Natural killer cell (primary cell): ENCODE measurements at regions not wholly inside any gene's neighbourhood (a gene's known extent, or its start where the extent isn't known, plus 50 kb on each side); places are given as distances from the start of the nearest gene placed in this dataset.
"Not testable (repeated sequence)": the region's sequence is repeated elsewhere in the genome, so short reads cannot be mapped to it uniquely, and the experiment has no call there.

Source experiments
- ATAC-seq, 3 donors: fragments of 150-1000 bp in 2 of 3; fragments of 200-7000 bp in 1 of 3; cut with Tn5 transposase; 1 replicate in 1 of 3; 2 replicates in 2 of 3; pipeline ENCODE4 v1.10.0; 2021; ENCODE audit warnings: mild to moderate bottlenecking in 2 of 3, moderate library complexity in 2 of 3
- DNase-seq, 2 donors: peaks; one replicate each; pipeline versions ENCODE4 v3.0.0 to v3.0.0-alpha.2; 2013 to 2021; ENCODE audit warnings: mixed read lengths in 1 of 2
- H3K27ac ChIP-seq: one replicate; pipeline ENCODE4 v1.5.1; 2013; ENCODE audit warnings: mild to moderate bottlenecking, low read length
- H3K27me3 ChIP-seq: one replicate; pipeline ENCODE4 v1.6.1; 2013; ENCODE audit warnings: low read length; ENCODE audit not compliant: control insufficient read depth, insufficient read depth
- H3K36me3 ChIP-seq: one replicate; pipeline ENCODE4 v1.6.1; 2013; ENCODE audit warnings: low read length; ENCODE audit not compliant: control insufficient read depth, insufficient read depth
- H3K4me1 ChIP-seq: one replicate; pipeline ENCODE4 v1.6.1; 2013; ENCODE audit warnings: low read length; ENCODE audit not compliant: control insufficient read depth, insufficient read depth
- H3K4me3 ChIP-seq: one replicate; pipeline ENCODE4 v1.5.1; 2013; ENCODE audit warnings: low read length
- H3K9me3 ChIP-seq: one replicate; pipeline ENCODE4 v1.6.1; 2013; ENCODE audit warnings: low read length; ENCODE audit not compliant: control insufficient read depth, insufficient read depth
- H3K27ac Mint-ChIP-seq, 2 donors: one replicate each; pipeline ENCODE4 v1.8.0; 2022; ENCODE audit warnings: mild to moderate bottlenecking in 2 of 2, mixed read lengths in 2 of 2, moderate library complexity in 1 of 2
- H3K27me3 Mint-ChIP-seq, 2 donors: one replicate each; pipeline ENCODE4 v1.8.0; 2022; ENCODE audit warnings: low read depth in 2 of 2, mixed read lengths in 2 of 2
- H3K36me3 Mint-ChIP-seq: one replicate; pipeline ENCODE4 v1.8.0; 2022; ENCODE audit warnings: mixed read lengths
- H3K4me1 Mint-ChIP-seq, 2 donors: one replicate each; pipeline ENCODE4 v1.8.0; 2022; ENCODE audit warnings: mixed read lengths in 2 of 2
- H3K4me3 Mint-ChIP-seq: one replicate; pipeline ENCODE4 v1.8.0; 2022; ENCODE audit warnings: mild to moderate bottlenecking, moderate library complexity, mixed read lengths
- H3K9me3 Mint-ChIP-seq, 2 donors: one replicate each; pipeline ENCODE4 v1.8.0; 2022; ENCODE audit warnings: mixed read lengths in 2 of 2
- WGBS: methylation state at CpG from one replicate; pipeline ENCODE4 v1.1.7; 2013; ENCODE audit warnings: missing lambda C conversion rate; ENCODE audit not compliant: insufficient coverage; 5-methylcytosine and 5-hydroxymethylcytosine counted together
- intact Hi-C: fragments of 100-400 bp; cut with micrococcal nuclease; formaldehyde crosslinking; loops from one replicate; pipeline ENCODE4 v1.14.2; 2022
- TF ChIP-seq, protein P1 (sequence below): fragments of 200-600 bp; IDR thresholded peaks from one replicate; pipeline ENCODE4 v1.8.0; 2022; ENCODE audit warnings: antibody characterized with exemption

DNA sequence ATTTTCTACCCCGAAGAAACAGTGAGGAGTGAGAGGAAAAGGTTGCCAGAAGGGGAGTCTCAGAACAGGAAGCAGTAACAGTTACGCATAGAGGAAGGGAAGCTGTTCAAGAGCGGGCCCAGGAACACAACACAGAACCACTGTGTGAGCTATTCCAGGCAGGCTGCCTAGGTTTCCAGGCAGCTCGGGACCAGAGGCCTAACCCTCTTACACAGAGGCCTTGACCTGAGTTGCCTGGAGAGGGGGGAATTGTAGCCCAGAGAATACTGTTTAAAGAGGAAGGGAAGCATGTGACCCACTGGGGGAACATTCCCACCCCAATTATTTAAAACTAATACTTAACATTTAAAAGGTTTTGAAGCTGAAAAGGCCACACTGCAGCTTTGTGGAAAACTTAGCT lies 93.3 kb upstream of the ZNF98 start:
- H3K9me3 ChIP-seq = peaks cover 79% of the 10 kb centered on the region

DNA sequence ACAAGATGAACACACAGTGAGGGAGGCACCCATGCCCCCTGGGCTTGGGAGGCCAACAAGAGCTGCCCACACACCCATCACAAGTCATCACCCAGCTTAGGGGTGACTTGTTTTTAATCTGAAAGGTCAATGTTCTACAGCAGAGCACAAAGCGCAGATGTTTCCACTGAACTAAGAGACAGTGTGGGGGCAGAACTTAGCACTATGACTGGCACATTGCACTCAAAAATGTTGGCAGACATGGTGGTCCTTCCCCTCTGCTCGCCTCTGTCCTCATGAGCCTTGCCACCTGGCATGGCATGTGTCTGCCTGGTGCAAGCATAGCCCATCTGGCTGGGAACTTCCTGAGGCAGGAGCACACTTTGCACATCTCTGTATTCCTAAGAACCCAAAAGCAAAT lies 81.4 kb upstream of the ZNF98 start:
- H3K9me3 ChIP-seq = peaks cover 49% of the 10 kb centered on the region
- no peaks in the 10 kb centered on the region for H3K36me3 ChIP-seq
- intact Hi-C loops = no loop called here
- 87% methylated on average over 2 of the region's 2 CpGs for WGBS
- Mint-ChIP-seq H3K4me1 (no peaks in the 10 kb centered on the region), H3K4me3 (no peak overlapping the region), H3K27ac (no peak overlapping the region), H3K9me3 (peaks cover 16 to 29% of the 10 kb centered on the region in 2 donors), H3K36me3 (peaks cover 21% of the 10 kb centered on the region), H3K27me3 (no peaks in the 10 kb centered on the region)
- no peaks in the 10 kb centered on the region for H3K27me3 ChIP-seq
- no peak for ATAC-seq
- no peak overlapping the region for H3K4me3 ChIP-seq
- no peak for DNase-seq
- H3K27ac ChIP-seq = no peak overlapping the region
- no peaks in the 10 kb centered on the region for H3K4me1 ChIP-seq
- TF ChIP-seq, protein P1, sequence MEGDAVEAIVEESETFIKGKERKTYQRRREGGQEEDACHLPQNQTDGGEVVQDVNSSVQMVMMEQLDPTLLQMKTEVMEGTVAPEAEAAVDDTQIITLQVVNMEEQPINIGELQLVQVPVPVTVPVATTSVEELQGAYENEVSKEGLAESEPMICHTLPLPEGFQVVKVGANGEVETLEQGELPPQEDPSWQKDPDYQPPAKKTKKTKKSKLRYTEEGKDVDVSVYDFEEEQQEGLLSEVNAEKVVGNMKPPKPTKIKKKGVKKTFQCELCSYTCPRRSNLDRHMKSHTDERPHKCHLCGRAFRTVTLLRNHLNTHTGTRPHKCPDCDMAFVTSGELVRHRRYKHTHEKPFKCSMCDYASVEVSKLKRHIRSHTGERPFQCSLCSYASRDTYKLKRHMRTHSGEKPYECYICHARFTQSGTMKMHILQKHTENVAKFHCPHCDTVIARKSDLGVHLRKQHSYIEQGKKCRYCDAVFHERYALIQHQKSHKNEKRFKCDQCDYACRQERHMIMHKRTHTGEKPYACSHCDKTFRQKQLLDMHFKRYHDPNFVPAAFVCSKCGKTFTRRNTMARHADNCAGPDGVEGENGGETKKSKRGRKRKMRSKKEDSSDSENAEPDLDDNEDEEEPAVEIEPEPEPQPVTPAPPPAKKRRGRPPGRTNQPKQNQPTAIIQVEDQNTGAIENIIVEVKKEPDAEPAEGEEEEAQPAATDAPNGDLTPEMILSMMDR = no peak

More for the DNA sequence above, 93.3 kb upstream of the ZNF98 start:
- WGBS = 79% methylated on average over 3 of the region's 4 CpGs
- no peak overlapping the region for H3K4me3 Mint-ChIP-seq
- H3K36me3 Mint-ChIP-seq = no peaks in the 10 kb centered on the region
- Histone ChIP-seq H3K4me3 (no peak overlapping the region), H3K36me3 (no peaks in the 10 kb centered on the region), H3K27ac (no peak overlapping the region), H3K4me1 (no peaks in the 10 kb centered on the region), H3K27me3 (no peaks in the 10 kb centered on the region)
- ATAC-seq (no peak), DNase-seq (no peak)
- H3K9me3 Mint-ChIP-seq = peaks cover 12 to 15% of the 10 kb centered on the region in 2 donors
- H3K27me3 Mint-ChIP-seq = no peaks in the 10 kb centered on the region
- TF ChIP-seq, protein P1 = no peak
- no peaks in the 10 kb centered on the region for H3K4me1 Mint-ChIP-seq
- H3K27ac Mint-ChIP-seq = no peak overlapping the region
- intact Hi-C loops = no loop called here

DNA sequence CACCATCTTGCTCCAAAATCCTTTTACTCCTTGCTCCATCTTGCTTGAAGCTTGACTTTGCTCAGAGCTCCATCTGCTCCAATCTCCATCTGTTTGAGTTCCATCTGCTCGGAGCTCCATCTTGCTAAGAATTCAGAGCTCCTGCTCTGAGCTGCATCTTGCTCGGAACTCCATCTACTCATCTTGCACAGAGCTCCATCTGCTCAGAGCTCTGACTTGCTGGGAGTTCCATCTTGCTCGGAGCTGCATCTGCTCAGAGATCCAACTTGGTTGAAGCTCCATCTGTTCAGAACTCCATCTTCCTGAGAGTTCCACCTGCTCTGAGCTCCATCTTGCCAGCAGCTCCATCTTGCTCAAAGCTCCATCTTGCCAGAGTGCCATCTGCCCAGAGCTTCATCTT lies 80.6 kb upstream of the ZNF98 start:
- no peak for ATAC-seq
- Histone ChIP-seq H3K9me3 (peaks cover 50% of the 10 kb centered on the region), H3K36me3 (no peaks in the 10 kb centered on the region), H3K4me1 (no peaks in the 10 kb centered on the region), H3K4me3 (no peak overlapping the region), H3K27ac (no peak overlapping the region), H3K27me3 (no peaks in the 10 kb centered on the region)
- Mint-ChIP-seq H3K27me3 (no peaks in the 10 kb centered on the region), H3K27ac (no peak overlapping the region), H3K4me3 (no peak overlapping the region), H3K4me1 (no peaks in the 10 kb centered on the region), H3K9me3 (peaks cover 18 to 29% of the 10 kb centered on the region in 2 donors), H3K36me3 (peaks cover 21% of the 10 kb centered on the region)
- 74% methylated on average over 3 of the region's 3 CpGs for WGBS
- TF ChIP-seq, protein P1 = no peak
- no peak for DNase-seq
- intact Hi-C loops = no loop called here

DNA sequence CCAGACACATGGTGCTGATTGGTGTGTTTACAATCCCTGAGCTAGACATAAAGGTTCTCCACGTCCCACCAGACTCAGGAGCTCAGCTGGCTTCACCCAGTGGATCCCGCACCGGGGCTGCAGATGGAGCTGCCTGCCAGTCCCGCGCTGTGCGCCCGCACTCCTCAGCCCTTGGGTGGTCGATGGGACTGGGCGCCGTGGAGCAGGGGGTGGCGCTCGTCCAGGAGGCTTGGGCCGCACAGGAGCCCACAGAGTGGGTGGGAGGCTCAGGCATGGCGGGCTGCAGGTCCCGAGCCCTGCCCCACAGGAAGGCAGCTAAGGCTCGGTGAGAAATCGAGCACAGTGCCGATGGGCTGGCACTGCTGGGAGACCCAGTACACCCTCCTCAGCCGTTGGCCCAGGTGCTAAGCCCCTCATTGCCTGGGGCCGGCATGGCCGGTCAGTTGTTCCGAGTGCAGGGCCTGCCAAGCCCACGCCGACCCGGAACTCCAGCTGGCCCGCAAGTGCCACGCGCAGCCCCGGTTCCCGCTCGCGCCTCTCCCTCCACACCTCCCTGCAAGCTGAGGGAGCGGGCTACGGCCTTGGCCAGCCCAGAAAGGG lies 76.8 kb upstream of the ZNF98 start:
- WGBS = 92% methylated on average over 32 of the region's 34 CpGs
- H3K27ac ChIP-seq, H3K27me3 Mint-ChIP-seq, H3K36me3 ChIP-seq, intact Hi-C loops, H3K27me3 ChIP-seq, H3K4me3 Mint-ChIP-seq, H3K27ac Mint-ChIP-seq, H3K4me1 ChIP-seq, ATAC-seq, DNase-seq, H3K4me3 ChIP-seq, H3K4me1 Mint-ChIP-seq: not testable (repeated sequence)
- H3K36me3 Mint-ChIP-seq = peaks cover 18% of the 10 kb centered on the region
- H3K9me3 ChIP-seq = peaks cover 45% of the 10 kb centered on the region
- peaks cover 18 to 27% of the 10 kb centered on the region in 2 donors for H3K9me3 Mint-ChIP-seq
